CD4-positive, alpha-beta T cell (primary cell): ENCODE measurements at regions not wholly inside any gene's neighbourhood (a gene's known extent, or its start where the extent isn't known, plus 50 kb on each side); places are given as distances from the start of the nearest gene placed in this dataset.
"Not testable (repeated sequence)": the region's sequence is repeated elsewhere in the genome, so short reads cannot be mapped to it uniquely, and the experiment has no call there.

ENCODE experiments used
- ATAC-seq: fragments of 200-7000 bp; cut with Tn5 transposase; one replicate; pipeline ENCODE4 v1.10.0; 2022; ENCODE audit warnings: mild to moderate bottlenecking; ENCODE audit not compliant: poor library complexity
- CTCF ChIA-PET: fragments of 350-600 bp; sonication (Branson Sonifier 250); formaldehyde crosslinking; loops from one replicate; lab custom pipeline; 2021; ENCODE audit warnings: antibody characterized with exemption, inconsistent platforms; lab: Charles Lee
- POLR2A ChIA-PET: fragments of 350-600 bp; sonication (Branson Sonifier 250); formaldehyde crosslinking; loops from one replicate; lab custom pipeline; 2021; ENCODE audit warnings: antibody characterized with exemption, inconsistent platforms; lab: Charles Lee
- DNase-seq, 14 experiments: peaks; one replicate each; pipeline ENCODE4 v3.0.0-alpha.2; 2013 to 2020; ENCODE audit warnings: mixed read lengths in 2 of 14
- H3K27ac ChIP-seq, 2 donors: one replicate each; pipeline versions ENCODE4 v1.5.1 to v1.7.0; 2013; ENCODE audit warnings: low read length in 2 of 2, low read depth in 1 of 2, mild to moderate bottlenecking in 1 of 2
- H3K27me3 ChIP-seq, 2 experiments: 1 replicate in 1 of 2; 2 replicates in 1 of 2; pipeline versions ENCODE4 v1.6.1 to v1.7.0; 2013; ENCODE audit warnings: low read length in 2 of 2, control low read depth in 1 of 2, mild to moderate bottlenecking in 1 of 2, moderate library complexity in 1 of 2; ENCODE audit not compliant: insufficient read depth in 2 of 2, control insufficient read depth in 1 of 2
- H3K36me3 ChIP-seq: one replicate; pipeline ENCODE4 v1.6.1; 2013; ENCODE audit warnings: low read length, control low read depth; ENCODE audit not compliant: insufficient read depth
- H3K4me1 ChIP-seq: one replicate; pipeline ENCODE4 v1.6.1; 2013; ENCODE audit warnings: low read length, control low read depth; ENCODE audit not compliant: insufficient read depth
- H3K4me3 ChIP-seq: one replicate; pipeline ENCODE4 v1.5.1; 2013; ENCODE audit warnings: mild to moderate bottlenecking, low read length, moderate library complexity
- H3K9me3 ChIP-seq, 2 experiments: 1 replicate in 1 of 2; 2 replicates in 1 of 2; pipeline versions ENCODE4 v1.6.1 to v1.7.0; 2013; ENCODE audit warnings: low read length in 2 of 2, mild to moderate bottlenecking in 2 of 2, control low read depth in 1 of 2, moderate library complexity in 1 of 2; ENCODE audit not compliant: control insufficient read depth in 1 of 2, insufficient read depth in 1 of 2
- H3K27ac Mint-ChIP-seq: one replicate; pipeline ENCODE4 v1.8.0; 2020; ENCODE audit warnings: mixed read lengths
- H3K27me3 Mint-ChIP-seq: one replicate; pipeline ENCODE4 v1.8.0; 2021; ENCODE audit warnings: mixed read lengths
- H3K36me3 Mint-ChIP-seq: one replicate; pipeline ENCODE4 v1.8.0; 2021; ENCODE audit warnings: low read depth, mixed read lengths
- H3K4me1 Mint-ChIP-seq: one replicate; pipeline ENCODE4 v1.8.0; 2021; ENCODE audit warnings: low read depth, mixed read lengths
- H3K4me3 Mint-ChIP-seq: one replicate; pipeline ENCODE4 v1.8.0; 2020; ENCODE audit warnings: mild to moderate bottlenecking, mixed read lengths
- H3K9me3 Mint-ChIP-seq: one replicate; pipeline ENCODE4 v1.8.0; 2020; ENCODE audit warnings: mixed read lengths
- CTCF ChIP-seq: fragments of 200-600 bp; IDR thresholded peaks from one replicate; pipeline ENCODE4 v1.8.0; 2022; ENCODE audit warnings: antibody characterized with exemption, mild to moderate bottlenecking
- intact Hi-C, 2 experiments: fragments of 100-400 bp; cut with DNase I in 1 of 2; cut with micrococcal nuclease in 1 of 2; formaldehyde crosslinking; loops; one replicate each; pipeline versions ENCODE4 v1.15.1 to v1.9.0; 2023 to 2025; cut with DNase I, micrococcal nuclease

- ATAC-seq (no peak), DNase-seq (no peak)
- Histone ChIP-seq H3K4me1 (no peaks in the 10 kb centered on the region), H3K27me3 (no peaks in the 10 kb centered on the region), H3K4me3 (no peak overlapping the region), H3K36me3 (no peaks in the 10 kb centered on the region), H3K27ac (no peak overlapping the region), H3K9me3 (no peaks in the 10 kb centered on the region)
- CTCF ChIA-PET: no interaction called here
- no peak overlapping the region for H3K27ac Mint-ChIP-seq
- intact Hi-C loops: no loop called here
- peaks cover 11% of the 10 kb centered on the region for H3K9me3 Mint-ChIP-seq
- H3K4me3 Mint-ChIP-seq: no peak overlapping the region
- H3K27me3 Mint-ChIP-seq: no peaks in the 10 kb centered on the region
- POLR2A ChIA-PET: no interaction called here
- no peaks in the 10 kb centered on the region for H3K36me3 Mint-ChIP-seq
- no peaks in the 10 kb centered on the region for H3K4me1 Mint-ChIP-seq
- TF ChIP-seq CTCF: no peak
Observed at GRCh38 chr3:76311941-76312340, 526.6 kb upstream of the ZNF717 start.

- POLR2A ChIA-PET, H3K27me3 Mint-ChIP-seq, H3K4me3 ChIP-seq, H3K4me3 Mint-ChIP-seq, H3K4me1 Mint-ChIP-seq, H3K4me1 ChIP-seq, H3K36me3 ChIP-seq, H3K27ac Mint-ChIP-seq, CTCF ChIA-PET, H3K27ac ChIP-seq, H3K9me3 ChIP-seq, H3K9me3 Mint-ChIP-seq, DNase-seq, H3K36me3 Mint-ChIP-seq, H3K27me3 ChIP-seq, ATAC-seq, intact Hi-C loops: not testable (repeated sequence)
Observed at GRCh38 chr3:76315906-76316305, 530.6 kb upstream of the ZNF717 start.

- ChIA-PET CTCF (no interaction called here), POLR2A (no interaction called here)
- ATAC-seq: no peak
- Mint-ChIP-seq H3K4me1 (no peaks in the 10 kb centered on the region), H3K36me3 (no peaks in the 10 kb centered on the region), H3K27ac (no peak overlapping the region), H3K9me3 (peaks cover 4% of the 10 kb centered on the region), H3K4me3 (no peak overlapping the region), H3K27me3 (no peaks in the 10 kb centered on the region)
- no peak for TF ChIP-seq CTCF
- no peak for DNase-seq
- no peaks in the 10 kb centered on the region for H3K4me1 ChIP-seq
- no peaks in the 10 kb centered on the region for H3K27me3 ChIP-seq
- no peak overlapping the region for H3K27ac ChIP-seq
- intact Hi-C loops: no loop called here
- peaks cover 5 to 8% of the 10 kb centered on the region in 2 experiments for H3K9me3 ChIP-seq
- no peak overlapping the region for H3K4me3 ChIP-seq
- H3K36me3 ChIP-seq: no peaks in the 10 kb centered on the region
Observed at GRCh38 chr3:76321614-76322013, 536.3 kb upstream of the ZNF717 start.

GRCh38 chr3:76324101-76324500 lies 538.8 kb upstream of the ZNF717 start:
- no peak for ATAC-seq
- ChIA-PET POLR2A (no interaction called here), CTCF (no interaction called here)
- H3K36me3 Mint-ChIP-seq: no peaks in the 10 kb centered on the region
- intact Hi-C loops: no loop called here
- peaks cover 7% of the 10 kb centered on the region for H3K9me3 Mint-ChIP-seq
- no peak overlapping the region for H3K27ac Mint-ChIP-seq
- no peak overlapping the region for H3K4me3 ChIP-seq
- H3K36me3 ChIP-seq: no peaks in the 10 kb centered on the region
- no peak overlapping the region for H3K4me3 Mint-ChIP-seq
- no peaks in the 10 kb centered on the region for H3K4me1 ChIP-seq
- no peak for TF ChIP-seq CTCF
- peaks cover 5 to 11% of the 10 kb centered on the region in 2 experiments for H3K9me3 ChIP-seq
- no peak overlapping the region for H3K27ac ChIP-seq
- DNase-seq: no peak
- H3K4me1 Mint-ChIP-seq: no peaks in the 10 kb centered on the region
- H3K27me3 Mint-ChIP-seq: no peaks in the 10 kb centered on the region
- no peaks in the 10 kb centered on the region for H3K27me3 ChIP-seq
